ENCODE measurements at regions not wholly inside any gene's neighbourhood (a gene's known extent, or its start where the extent isn't known, plus 50 kb on each side); places are given as distances from the start of the nearest gene placed in this dataset.

- TF ChIP-seq, protein P1, sequence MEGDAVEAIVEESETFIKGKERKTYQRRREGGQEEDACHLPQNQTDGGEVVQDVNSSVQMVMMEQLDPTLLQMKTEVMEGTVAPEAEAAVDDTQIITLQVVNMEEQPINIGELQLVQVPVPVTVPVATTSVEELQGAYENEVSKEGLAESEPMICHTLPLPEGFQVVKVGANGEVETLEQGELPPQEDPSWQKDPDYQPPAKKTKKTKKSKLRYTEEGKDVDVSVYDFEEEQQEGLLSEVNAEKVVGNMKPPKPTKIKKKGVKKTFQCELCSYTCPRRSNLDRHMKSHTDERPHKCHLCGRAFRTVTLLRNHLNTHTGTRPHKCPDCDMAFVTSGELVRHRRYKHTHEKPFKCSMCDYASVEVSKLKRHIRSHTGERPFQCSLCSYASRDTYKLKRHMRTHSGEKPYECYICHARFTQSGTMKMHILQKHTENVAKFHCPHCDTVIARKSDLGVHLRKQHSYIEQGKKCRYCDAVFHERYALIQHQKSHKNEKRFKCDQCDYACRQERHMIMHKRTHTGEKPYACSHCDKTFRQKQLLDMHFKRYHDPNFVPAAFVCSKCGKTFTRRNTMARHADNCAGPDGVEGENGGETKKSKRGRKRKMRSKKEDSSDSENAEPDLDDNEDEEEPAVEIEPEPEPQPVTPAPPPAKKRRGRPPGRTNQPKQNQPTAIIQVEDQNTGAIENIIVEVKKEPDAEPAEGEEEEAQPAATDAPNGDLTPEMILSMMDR (IDR thresholded peaks at IDR 0.05; ENCODE audit: poor library complexity, severe bottlenecking), result no peak
- no peak for TF ChIP-seq POLR2AphosphoS5 (IDR thresholded peaks at IDR 0.05)
- TF ChIP-seq, protein P2, sequence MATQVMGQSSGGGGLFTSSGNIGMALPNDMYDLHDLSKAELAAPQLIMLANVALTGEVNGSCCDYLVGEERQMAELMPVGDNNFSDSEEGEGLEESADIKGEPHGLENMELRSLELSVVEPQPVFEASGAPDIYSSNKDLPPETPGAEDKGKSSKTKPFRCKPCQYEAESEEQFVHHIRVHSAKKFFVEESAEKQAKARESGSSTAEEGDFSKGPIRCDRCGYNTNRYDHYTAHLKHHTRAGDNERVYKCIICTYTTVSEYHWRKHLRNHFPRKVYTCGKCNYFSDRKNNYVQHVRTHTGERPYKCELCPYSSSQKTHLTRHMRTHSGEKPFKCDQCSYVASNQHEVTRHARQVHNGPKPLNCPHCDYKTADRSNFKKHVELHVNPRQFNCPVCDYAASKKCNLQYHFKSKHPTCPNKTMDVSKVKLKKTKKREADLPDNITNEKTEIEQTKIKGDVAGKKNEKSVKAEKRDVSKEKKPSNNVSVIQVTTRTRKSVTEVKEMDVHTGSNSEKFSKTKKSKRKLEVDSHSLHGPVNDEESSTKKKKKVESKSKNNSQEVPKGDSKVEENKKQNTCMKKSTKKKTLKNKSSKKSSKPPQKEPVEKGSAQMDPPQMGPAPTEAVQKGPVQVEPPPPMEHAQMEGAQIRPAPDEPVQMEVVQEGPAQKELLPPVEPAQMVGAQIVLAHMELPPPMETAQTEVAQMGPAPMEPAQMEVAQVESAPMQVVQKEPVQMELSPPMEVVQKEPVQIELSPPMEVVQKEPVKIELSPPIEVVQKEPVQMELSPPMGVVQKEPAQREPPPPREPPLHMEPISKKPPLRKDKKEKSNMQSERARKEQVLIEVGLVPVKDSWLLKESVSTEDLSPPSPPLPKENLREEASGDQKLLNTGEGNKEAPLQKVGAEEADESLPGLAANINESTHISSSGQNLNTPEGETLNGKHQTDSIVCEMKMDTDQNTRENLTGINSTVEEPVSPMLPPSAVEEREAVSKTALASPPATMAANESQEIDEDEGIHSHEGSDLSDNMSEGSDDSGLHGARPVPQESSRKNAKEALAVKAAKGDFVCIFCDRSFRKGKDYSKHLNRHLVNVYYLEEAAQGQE (IDR thresholded peaks at IDR 0.05; ENCODE audit: borderline replicate concordance), result no peak
- TF ChIP-seq TAF1 (IDR thresholded peaks at IDR 0.05; ENCODE audit: low read depth), result no peak
- no peak for TF ChIP-seq EP300 (conservative IDR thresholded peaks at IDR 0.05; ENCODE audit: poor library complexity, severe bottlenecking)
- no peak for TF ChIP-seq EZH2 (IDR thresholded peaks at IDR 0.05; ENCODE audit: borderline replicate concordance, insufficient read depth, low read length, poor library complexity, severe bottlenecking)
These were observed 450.6 kb upstream of the SORCS1 start for GRCh38 chr10:107614939-107615685.
